Liver (tissue), 8 donors: ENCODE measurements at regions not wholly inside any gene's neighbourhood (a gene's known extent, or its start where the extent isn't known, plus 50 kb on each side); places are given as distances from the start of the nearest gene placed in this dataset.

Source experiments
- DNase-seq: peaks from one replicate; pipeline ENCODE4 v3.0.0-alpha.2; 2017; ENCODE audit warnings: low spot score
- H3K27ac ChIP-seq, 2 donors: one replicate each; pipeline ENCODE4 v1.7.0; 2013; ENCODE audit warnings: inconsistent platforms in 2 of 2, low read length in 2 of 2, control low read depth in 1 of 2, low read depth in 1 of 2, mild to moderate bottlenecking in 1 of 2
- H3K27me3 ChIP-seq, 4 donors: one replicate each; pipeline versions ENCODE4 v1.6.1 to v1.7.0; 2013; ENCODE audit warnings: low read length in 3 of 4, inconsistent platforms in 1 of 4, mild to moderate bottlenecking in 1 of 4, moderate library complexity in 1 of 4; ENCODE audit not compliant: control insufficient read depth in 4 of 4, insufficient read depth in 4 of 4
- H3K36me3 ChIP-seq, 4 donors: one replicate each; pipeline versions ENCODE4 v1.6.1 to v1.7.0; 2013; ENCODE audit warnings: low read length in 3 of 4, mild to moderate bottlenecking in 3 of 4, low read depth in 1 of 4, moderate library complexity in 1 of 4; ENCODE audit not compliant: control insufficient read depth in 4 of 4, insufficient read depth in 3 of 4
- H3K4me1 ChIP-seq, 4 donors: one replicate each; pipeline versions ENCODE4 v1.6.1 to v1.7.0; 2013; ENCODE audit warnings: low read length in 3 of 4, mild to moderate bottlenecking in 3 of 4, moderate library complexity in 1 of 4; ENCODE audit not compliant: control insufficient read depth in 4 of 4, insufficient read depth in 4 of 4
- H3K4me3 ChIP-seq, 3 donors: one replicate each; pipeline versions ENCODE4 v1.6.1 to v1.7.0; 2013; ENCODE audit warnings: low read length in 3 of 3, control low read depth in 1 of 3, low read depth in 1 of 3, mild to moderate bottlenecking in 1 of 3
- H3K9ac ChIP-seq, 2 donors: one replicate each; pipeline ENCODE4 v1.7.0; 2013; ENCODE audit warnings: low read length in 2 of 2, mild to moderate bottlenecking in 2 of 2, moderate library complexity in 2 of 2, control low read depth in 1 of 2, low read depth in 1 of 2
- H3K9me3 ChIP-seq, 4 donors: one replicate each; pipeline versions ENCODE4 v1.6.1 to v1.7.0; 2013; ENCODE audit warnings: low read length in 3 of 4; ENCODE audit not compliant: control insufficient read depth in 4 of 4
- EGR1 ChIP-seq, 2 donors: IDR thresholded peaks; 2 replicates each; pipeline ENCODE4 v1.6.1; 2016 to 2018; ENCODE audit warnings: antibody characterized with exemption in 2 of 2, low read depth in 2 of 2
- FOXA1 ChIP-seq: IDR thresholded peaks from 2 replicates; pipeline ENCODE4 v1.6.1; 2016; ENCODE audit warnings: antibody characterized with exemption
- FOXA2 ChIP-seq: IDR thresholded peaks from 2 replicates; pipeline ENCODE4 v1.6.1; 2016; ENCODE audit warnings: antibody characterized with exemption
- HNF4A ChIP-seq, 2 donors: conservative IDR thresholded peaks; 2 replicates each; pipeline ENCODE4 v1.6.1; 2016; ENCODE audit warnings: antibody characterized with exemption in 2 of 2, mild to moderate bottlenecking in 2 of 2
- HNF4G ChIP-seq: IDR thresholded peaks from 2 replicates; pipeline ENCODE4 v1.6.1; 2016; ENCODE audit warnings: antibody characterized with exemption
- JUND ChIP-seq, 2 donors: IDR thresholded peaks; 2 replicates each; pipeline ENCODE4 v1.6.1; 2016; ENCODE audit warnings: antibody characterized with exemption in 2 of 2
- NR2F2 ChIP-seq: IDR thresholded peaks from 2 replicates; pipeline ENCODE4 v1.6.1; 2016; ENCODE audit warnings: antibody characterized with exemption
- RAD21 ChIP-seq, 2 donors: IDR thresholded peaks; 2 replicates each; pipeline ENCODE4 v1.6.1; 2016; ENCODE audit warnings: antibody characterized with exemption in 2 of 2, mild to moderate bottlenecking in 2 of 2
- RXRA ChIP-seq, 2 donors: IDR thresholded peaks; 2 replicates each; pipeline ENCODE4 v1.6.1; 2017 to 2018; ENCODE audit warnings: antibody characterized with exemption in 2 of 2, mild to moderate bottlenecking in 1 of 2
- SP1 ChIP-seq: IDR thresholded peaks from 2 replicates; pipeline ENCODE4 v1.6.1; 2018; ENCODE audit warnings: antibody characterized with exemption, mild to moderate bottlenecking
- TAF1 ChIP-seq: conservative IDR thresholded peaks from 2 replicates; pipeline ENCODE4 v1.6.1; 2016; ENCODE audit warnings: antibody characterized with exemption, mild to moderate bottlenecking
- YY1 ChIP-seq: IDR thresholded peaks from 2 replicates; pipeline ENCODE4 v1.6.1; 2016; ENCODE audit warnings: antibody characterized with exemption, mild to moderate bottlenecking
- WGBS: extraction: QIAGEN DNeasy Blood & Tissue Kit; methylation state at CpG from one replicate; pipeline ENCODE4 v1.1.7; 2013; 5-methylcytosine and 5-hydroxymethylcytosine counted together
- TF ChIP-seq, protein P1 (sequence below): IDR thresholded peaks from 2 replicates; pipeline ENCODE4 v1.6.1; 2016; ENCODE audit warnings: antibody characterized with exemption
- TF ChIP-seq, protein P2 (sequence below): fragments of 150-350 bp; IDR thresholded peaks from 2 replicates; pipeline ENCODE4 v1.5.1; 2017; ENCODE audit warnings: improper control_type of control experiment, low read depth, low read length; ENCODE audit not compliant: missing input control
- TF ChIP-seq, protein P3 (sequence below): IDR thresholded peaks from 2 replicates; pipeline ENCODE4 v1.6.1; 2016; ENCODE audit warnings: antibody characterized with exemption, mild to moderate bottlenecking
- TF ChIP-seq, protein P4 (sequence below): IDR thresholded peaks from 2 replicates; pipeline ENCODE4 v1.6.1; 2016; ENCODE audit warnings: antibody characterized with exemption
- TF ChIP-seq, protein P5 (sequence below): IDR thresholded peaks from 2 replicates; pipeline ENCODE4 v1.6.1; 2016; ENCODE audit warnings: antibody characterized with exemption
- donor health status: healthy.
- donor health status: healthy.
- donor health status: healthy.
- donor health status: healthy.
- donor health status: healthy.

DNA sequence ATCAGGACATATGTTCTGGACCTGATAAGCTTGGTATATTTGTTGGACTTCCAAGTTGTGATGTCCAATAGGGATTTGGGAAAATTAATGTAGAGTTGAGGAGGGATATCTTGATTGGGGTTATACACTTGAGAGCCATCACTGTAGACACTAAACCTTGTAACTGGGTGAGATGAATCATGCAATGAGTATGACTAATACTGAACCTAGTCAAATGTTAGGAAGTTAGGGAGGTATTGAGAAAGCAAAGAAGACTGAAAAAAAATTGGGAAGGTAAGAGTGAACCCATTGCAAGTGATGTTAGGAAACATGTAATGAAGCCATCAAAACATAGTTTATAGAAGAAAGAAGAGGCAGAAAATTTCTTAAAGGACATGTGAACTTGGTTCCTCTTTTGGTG is 668.4 kb upstream of the CDH9 start:
- Histone ChIP-seq H3K4me3 (no peak overlapping the region), H3K27ac (no peak overlapping the region), H3K9ac (no peak overlapping the region), H3K9me3 (peaks cover 0 to 4% (median 0%) of the 10 kb centered on the region in 4 donors), H3K36me3 (no peaks in the 10 kb centered on the region), H3K4me1 (no peaks in the 10 kb centered on the region), H3K27me3 (no peaks in the 10 kb centered on the region)
- no peak for TF ChIP-seq TAF1
- TF ChIP-seq, protein P1, sequence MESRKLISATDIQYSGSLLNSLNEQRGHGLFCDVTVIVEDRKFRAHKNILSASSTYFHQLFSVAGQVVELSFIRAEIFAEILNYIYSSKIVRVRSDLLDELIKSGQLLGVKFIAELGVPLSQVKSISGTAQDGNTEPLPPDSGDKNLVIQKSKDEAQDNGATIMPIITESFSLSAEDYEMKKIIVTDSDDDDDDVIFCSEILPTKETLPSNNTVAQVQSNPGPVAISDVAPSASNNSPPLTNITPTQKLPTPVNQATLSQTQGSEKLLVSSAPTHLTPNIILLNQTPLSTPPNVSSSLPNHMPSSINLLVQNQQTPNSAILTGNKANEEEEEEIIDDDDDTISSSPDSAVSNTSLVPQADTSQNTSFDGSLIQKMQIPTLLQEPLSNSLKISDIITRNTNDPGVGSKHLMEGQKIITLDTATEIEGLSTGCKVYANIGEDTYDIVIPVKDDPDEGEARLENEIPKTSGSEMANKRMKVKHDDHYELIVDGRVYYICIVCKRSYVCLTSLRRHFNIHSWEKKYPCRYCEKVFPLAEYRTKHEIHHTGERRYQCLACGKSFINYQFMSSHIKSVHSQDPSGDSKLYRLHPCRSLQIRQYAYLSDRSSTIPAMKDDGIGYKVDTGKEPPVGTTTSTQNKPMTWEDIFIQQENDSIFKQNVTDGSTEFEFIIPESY: no peak
- TF ChIP-seq, protein P2, sequence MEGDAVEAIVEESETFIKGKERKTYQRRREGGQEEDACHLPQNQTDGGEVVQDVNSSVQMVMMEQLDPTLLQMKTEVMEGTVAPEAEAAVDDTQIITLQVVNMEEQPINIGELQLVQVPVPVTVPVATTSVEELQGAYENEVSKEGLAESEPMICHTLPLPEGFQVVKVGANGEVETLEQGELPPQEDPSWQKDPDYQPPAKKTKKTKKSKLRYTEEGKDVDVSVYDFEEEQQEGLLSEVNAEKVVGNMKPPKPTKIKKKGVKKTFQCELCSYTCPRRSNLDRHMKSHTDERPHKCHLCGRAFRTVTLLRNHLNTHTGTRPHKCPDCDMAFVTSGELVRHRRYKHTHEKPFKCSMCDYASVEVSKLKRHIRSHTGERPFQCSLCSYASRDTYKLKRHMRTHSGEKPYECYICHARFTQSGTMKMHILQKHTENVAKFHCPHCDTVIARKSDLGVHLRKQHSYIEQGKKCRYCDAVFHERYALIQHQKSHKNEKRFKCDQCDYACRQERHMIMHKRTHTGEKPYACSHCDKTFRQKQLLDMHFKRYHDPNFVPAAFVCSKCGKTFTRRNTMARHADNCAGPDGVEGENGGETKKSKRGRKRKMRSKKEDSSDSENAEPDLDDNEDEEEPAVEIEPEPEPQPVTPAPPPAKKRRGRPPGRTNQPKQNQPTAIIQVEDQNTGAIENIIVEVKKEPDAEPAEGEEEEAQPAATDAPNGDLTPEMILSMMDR: no peak
- TF ChIP-seq, protein P3, sequence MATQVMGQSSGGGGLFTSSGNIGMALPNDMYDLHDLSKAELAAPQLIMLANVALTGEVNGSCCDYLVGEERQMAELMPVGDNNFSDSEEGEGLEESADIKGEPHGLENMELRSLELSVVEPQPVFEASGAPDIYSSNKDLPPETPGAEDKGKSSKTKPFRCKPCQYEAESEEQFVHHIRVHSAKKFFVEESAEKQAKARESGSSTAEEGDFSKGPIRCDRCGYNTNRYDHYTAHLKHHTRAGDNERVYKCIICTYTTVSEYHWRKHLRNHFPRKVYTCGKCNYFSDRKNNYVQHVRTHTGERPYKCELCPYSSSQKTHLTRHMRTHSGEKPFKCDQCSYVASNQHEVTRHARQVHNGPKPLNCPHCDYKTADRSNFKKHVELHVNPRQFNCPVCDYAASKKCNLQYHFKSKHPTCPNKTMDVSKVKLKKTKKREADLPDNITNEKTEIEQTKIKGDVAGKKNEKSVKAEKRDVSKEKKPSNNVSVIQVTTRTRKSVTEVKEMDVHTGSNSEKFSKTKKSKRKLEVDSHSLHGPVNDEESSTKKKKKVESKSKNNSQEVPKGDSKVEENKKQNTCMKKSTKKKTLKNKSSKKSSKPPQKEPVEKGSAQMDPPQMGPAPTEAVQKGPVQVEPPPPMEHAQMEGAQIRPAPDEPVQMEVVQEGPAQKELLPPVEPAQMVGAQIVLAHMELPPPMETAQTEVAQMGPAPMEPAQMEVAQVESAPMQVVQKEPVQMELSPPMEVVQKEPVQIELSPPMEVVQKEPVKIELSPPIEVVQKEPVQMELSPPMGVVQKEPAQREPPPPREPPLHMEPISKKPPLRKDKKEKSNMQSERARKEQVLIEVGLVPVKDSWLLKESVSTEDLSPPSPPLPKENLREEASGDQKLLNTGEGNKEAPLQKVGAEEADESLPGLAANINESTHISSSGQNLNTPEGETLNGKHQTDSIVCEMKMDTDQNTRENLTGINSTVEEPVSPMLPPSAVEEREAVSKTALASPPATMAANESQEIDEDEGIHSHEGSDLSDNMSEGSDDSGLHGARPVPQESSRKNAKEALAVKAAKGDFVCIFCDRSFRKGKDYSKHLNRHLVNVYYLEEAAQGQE: no peak
- TF ChIP-seq JUND (IDR thresholded peaks at IDR 0.05): no peak
- no peak for TF ChIP-seq NR2F2
- TF ChIP-seq FOXA2: no peak
- no peak for TF ChIP-seq HNF4A (conservative IDR thresholded peaks at IDR 0.05)
- no peak for TF ChIP-seq FOXA1
- TF ChIP-seq, protein P4, sequence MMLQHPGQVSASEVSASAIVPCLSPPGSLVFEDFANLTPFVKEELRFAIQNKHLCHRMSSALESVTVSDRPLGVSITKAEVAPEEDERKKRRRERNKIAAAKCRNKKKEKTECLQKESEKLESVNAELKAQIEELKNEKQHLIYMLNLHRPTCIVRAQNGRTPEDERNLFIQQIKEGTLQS: no peak
- no peak for TF ChIP-seq HNF4G
- TF ChIP-seq EGR1 (IDR thresholded peaks at IDR 0.05; ENCODE audit: low read depth in 2 of 2): no peak
- TF ChIP-seq YY1: no peak
- no peak for TF ChIP-seq SP1
- TF ChIP-seq RAD21 (IDR thresholded peaks at IDR 0.05): no peak
- TF ChIP-seq, protein P5, sequence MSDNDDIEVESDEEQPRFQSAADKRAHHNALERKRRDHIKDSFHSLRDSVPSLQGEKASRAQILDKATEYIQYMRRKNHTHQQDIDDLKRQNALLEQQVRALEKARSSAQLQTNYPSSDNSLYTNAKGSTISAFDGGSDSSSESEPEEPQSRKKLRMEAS: no peak
- no peak for TF ChIP-seq RXRA (IDR thresholded peaks at IDR 0.05)
- DNase-seq: no peak

DNA sequence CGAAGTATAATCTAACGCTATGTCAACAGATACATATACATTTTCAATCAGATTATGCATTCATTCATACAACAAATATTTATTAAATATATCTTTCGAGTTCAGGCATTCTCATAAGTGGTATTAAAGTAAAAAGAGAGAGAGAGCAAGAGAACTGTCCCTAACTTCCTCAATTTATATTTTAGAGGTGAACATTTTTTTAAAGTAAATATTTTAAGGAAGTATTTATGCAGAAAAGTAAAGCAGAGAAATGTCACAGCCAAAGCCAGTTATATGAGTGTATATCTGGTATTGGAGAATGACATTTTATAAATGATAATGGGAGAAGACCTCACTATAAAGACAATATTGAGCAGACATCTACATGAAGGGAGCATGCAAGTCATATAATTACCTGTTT is 667.3 kb upstream of the CDH9 start:
- TF ChIP-seq, protein P3: no peak
- TF ChIP-seq, protein P2: no peak
- WGBS: 68% methylated on average over 3 of the region's 3 CpGs
- no peak overlapping the region for H3K9ac ChIP-seq
- peaks cover 0 to 4% (median 0%) of the 10 kb centered on the region in 4 donors for H3K9me3 ChIP-seq
- no peaks in the 10 kb centered on the region for H3K36me3 ChIP-seq
- H3K4me1 ChIP-seq: no peaks in the 10 kb centered on the region
- H3K27me3 ChIP-seq: no peaks in the 10 kb centered on the region
- H3K27ac ChIP-seq: no peak overlapping the region
- H3K4me3 ChIP-seq: no peak overlapping the region
- no peak for DNase-seq
